HG03139 (cell line): ENCODE measurements at regions not wholly inside any gene's neighbourhood (a gene's known extent, or its start where the extent isn't known, plus 50 kb on each side); places are given as distances from the start of the nearest gene placed in this dataset.

Source experiments
- ATAC-seq: cut with Tn5 transposase; IDR thresholded peaks from one replicate; pipeline ENCODE4 v1.9.1; 2021; ENCODE audit not compliant: unreplicated experiment

- no peak for ATAC-seq
These were observed 82.6 kb upstream of the SLC24A5 start for GRCh38 chr15:48038221-48038620.

- no peak for ATAC-seq
These were observed 80.5 kb upstream of the SLC24A5 start for GRCh38 chr15:48040166-48040817.

DNA sequence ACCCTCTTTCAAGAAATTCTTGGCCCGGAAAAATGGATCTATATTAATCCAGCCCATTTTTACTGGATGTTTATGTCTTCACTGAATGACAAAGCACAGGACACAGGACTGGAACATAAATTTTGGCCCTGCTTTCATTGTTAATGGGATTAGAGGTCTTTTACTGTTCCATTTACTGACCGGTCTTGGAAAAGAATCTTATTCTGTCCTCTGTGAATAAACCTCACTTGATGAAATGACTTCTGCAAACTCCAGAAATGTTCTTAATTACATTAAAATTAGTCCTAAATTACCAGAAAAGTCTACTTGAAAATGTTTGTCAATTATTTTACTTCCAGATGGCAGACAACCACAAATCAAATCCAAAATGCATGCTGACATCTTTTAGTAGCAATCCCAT lies 79.3 kb upstream of the SLC24A5 start:
- ATAC-seq = no peak

DNA sequence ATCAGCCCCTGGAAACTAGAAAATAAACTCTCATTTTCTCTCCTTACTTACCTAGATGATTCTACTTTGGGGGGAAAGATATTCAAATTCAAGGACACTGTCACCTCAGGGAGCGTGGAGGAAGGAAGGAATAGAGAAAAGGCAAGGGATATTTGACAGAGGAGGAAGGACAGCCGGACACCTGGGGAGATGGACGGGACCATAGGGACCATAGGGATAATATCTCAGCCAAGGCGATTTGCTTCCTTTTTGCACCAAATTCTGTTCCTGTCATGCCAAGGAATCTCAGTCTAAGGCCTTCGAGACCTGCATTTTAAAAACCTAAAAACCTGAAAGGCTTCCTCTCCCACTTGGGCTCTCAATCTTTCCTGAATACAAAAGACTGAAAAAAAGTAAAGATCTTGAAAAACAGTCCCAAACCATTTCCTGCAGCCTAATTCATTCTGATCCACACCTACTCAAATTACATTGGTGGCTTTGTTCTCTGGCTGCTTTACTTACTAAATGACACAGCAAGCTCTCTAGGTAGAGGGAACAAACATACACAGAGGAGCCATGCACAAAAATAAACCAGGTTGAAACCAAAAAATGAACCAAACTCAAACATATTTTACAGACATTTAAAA lies 73.9 kb upstream of the SLC24A5 start:
- ATAC-seq = no peak

DNA sequence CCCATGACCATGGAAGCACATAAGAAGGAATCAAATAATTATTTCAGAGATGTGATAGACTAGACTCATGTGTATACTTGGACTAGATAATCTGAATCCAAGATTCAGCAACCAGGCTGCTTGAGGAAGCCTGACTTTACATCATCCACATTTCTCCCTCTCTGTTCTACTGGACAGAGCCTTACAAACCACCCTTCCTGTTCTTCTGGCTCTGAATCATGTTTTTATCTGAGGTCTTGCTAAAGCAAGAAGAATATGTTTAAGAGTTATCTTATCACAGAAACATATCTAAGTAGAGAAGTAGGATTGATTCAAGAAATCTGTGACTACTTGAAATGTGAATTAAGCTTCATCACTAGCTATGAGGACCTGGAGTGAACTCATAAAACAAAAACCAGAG lies 71.1 kb upstream of the SLC24A5 start:
- no peak for ATAC-seq

DNA sequence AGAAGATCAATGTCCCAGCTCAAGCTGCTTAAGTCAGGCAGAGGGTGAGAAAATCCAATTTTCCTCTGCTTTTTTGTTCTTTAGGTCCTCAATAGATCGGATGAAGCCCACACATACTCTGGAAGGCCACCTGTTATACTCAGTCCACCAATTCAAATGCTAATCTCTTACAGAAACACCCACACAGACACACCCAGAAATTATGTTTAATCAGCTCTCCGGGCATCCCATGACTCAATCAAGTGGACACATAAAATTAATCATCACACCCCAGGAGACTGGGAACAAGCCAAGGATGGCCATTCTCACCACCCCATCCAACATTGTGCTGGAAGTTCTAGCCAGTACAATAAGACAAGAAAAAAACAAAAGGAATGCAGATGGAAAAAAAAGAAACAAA lies 67.8 kb upstream of the SLC24A5 start:
- ATAC-seq = no peak

DNA sequence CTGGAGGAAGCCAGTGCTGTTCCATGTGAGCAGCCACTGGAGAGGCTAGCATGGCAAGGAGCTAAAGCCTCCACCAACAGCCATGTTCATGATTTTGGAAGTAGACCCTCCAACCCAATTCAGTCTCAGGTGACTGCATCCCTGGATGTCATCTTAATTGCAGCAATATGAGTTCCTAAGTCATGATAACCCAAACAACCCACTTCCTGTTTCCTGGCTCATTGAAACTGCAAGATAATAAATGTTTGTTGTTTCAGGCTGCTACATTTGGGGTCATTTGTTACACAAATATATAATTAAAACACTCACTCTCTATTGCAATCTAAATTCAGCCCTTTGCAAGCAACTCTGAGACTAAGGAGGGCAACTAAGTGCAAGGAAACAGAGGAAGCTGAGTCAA lies 62.4 kb upstream of the SLC24A5 start:
- ATAC-seq = no peak

- ATAC-seq = no peak
These were observed 61.0 kb upstream of the SLC24A5 start for GRCh38 chr15:48059791-48060190.

- ATAC-seq = no peak
These were observed 60.4 kb upstream of the SLC24A5 start for GRCh38 chr15:48060396-48060795.

- no peak for ATAC-seq
These were observed 59.2 kb upstream of the SLC24A5 start for GRCh38 chr15:48061605-48062004.

GRCh38 chr15:48062148-48062872 lies 58.5 kb upstream of the SLC24A5 start:
- ATAC-seq = no peak

DNA sequence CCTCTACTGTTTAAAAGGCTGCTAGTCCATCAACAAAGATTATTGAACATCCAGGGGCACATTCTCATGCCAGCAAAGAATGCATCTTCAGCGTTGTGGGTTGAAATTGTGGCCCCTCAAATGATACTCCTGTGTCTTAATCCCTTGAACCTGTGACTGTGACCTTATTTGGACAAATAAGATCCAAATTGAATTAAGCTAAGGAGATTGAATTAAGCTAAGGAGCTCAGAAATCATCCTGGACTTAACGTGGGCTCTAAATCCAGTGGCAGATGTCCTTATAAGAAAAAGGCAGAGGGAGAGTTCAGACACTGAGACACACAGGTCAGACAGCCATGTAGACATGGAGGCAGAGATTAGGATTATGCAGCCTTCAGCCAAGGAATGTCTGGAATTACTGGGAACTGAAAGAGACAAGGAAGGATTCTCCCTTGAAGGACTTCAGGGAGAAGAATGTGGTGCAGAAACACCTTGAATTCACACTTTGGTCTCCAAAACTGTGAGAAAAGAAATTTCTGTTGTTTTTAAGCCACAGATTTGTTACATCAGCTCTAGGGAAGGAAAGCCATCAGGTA lies 57.3 kb upstream of the SLC24A5 start:
- ATAC-seq = no peak

DNA sequence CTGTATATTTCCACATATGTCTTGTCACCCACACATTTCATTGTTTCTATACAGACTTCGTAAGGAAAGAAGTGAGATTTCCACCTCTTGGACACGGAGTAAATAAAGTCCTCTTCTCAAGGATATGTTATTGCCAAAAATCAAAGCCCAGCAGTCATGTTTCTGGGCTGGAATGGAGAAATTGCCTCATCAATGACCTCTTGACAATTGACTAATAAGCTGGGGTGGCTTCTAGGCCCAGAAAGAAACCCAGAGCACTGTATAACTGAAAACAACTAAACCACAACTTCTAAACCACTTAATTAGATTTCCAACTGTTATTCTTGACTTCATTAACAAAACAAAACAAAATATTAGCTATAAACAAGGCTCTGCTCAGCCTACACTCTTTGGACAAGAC lies 56.4 kb upstream of the SLC24A5 start:
- ATAC-seq = no peak

DNA sequence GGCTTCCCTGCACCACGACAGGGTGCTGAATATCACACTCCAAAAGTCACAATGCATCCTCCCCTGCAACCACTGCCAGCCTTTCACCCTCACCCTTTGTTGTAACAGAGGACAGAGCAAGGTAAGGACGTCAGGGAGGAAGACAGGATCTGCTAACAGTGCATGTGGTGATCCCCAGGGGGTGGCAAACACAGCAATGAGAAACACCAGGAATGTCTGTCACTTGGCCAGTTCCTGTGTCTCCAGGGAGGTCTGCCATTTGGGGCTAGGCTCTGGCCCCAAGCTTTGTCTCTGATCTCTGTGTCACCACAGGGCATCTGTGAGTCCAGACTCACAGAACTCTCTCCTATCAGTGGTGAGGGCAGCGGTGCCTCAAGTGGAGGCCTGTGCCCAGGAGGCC lies 54.3 kb upstream of the SLC24A5 start:
- no peak for ATAC-seq
